Retina (tissue), 1 donor: ENCODE measurements at regions not wholly inside any gene's neighbourhood (a gene's known extent, or its start where the extent isn't known, plus 50 kb on each side); places are given as distances from the start of the nearest gene placed in this dataset.
"Not testable (repeated sequence)": the region's sequence is repeated elsewhere in the genome, so short reads cannot be mapped to it uniquely, and the experiment has no call there.

Source experiments
- DNase-seq: peaks from one replicate; pipeline ENCODE4 v3.0.0-alpha.2; 2016

DNA sequence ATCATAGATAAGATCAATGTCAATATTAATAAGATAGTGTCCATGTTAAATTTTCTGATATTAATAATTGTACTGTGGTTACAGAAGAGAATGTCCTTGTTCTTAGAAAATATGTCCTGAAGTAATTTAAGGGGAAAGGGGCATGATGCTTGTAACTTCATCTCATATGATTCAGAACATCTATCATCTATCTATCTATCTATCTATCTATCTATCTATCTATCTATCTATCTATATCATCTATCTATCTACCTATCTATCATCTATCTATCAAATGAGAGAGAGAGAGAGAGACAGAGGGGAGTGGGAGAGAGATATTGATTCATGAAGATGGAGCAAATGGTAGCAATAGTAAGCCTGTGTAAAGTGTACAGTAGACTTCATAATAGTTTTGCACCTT is 124.8 kb upstream of the FAT1 start:
- DNase-seq, result no peak

- DNase-seq, result no peak
Observed at GRCh38 chr4:186851291-186852072, 127.8 kb upstream of the FAT1 start.

DNA sequence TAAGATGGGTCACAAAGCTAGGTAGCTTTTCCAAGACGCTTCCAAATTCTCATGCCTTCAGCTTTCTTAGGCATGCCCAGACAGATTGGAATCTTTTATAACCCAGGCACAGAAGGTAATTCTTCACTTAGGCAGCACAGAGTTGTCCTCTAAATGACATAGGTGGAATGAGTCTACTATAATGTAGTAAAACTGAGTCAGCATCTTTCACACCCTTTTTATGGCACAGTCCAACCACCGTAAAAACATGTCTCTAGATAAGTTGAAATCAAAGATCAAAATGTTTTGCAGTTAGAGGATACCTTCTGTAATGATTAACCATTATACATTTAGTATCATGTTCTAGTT is 128.4 kb upstream of the FAT1 start:
- DNase-seq, result no peak

GRCh38 chr4:186852964-186853391 is 129.3 kb upstream of the FAT1 start:
- no peak for DNase-seq

- DNase-seq, result no peak
Observed at GRCh38 chr4:186854256-186854655, 130.6 kb upstream of the FAT1 start.

DNA sequence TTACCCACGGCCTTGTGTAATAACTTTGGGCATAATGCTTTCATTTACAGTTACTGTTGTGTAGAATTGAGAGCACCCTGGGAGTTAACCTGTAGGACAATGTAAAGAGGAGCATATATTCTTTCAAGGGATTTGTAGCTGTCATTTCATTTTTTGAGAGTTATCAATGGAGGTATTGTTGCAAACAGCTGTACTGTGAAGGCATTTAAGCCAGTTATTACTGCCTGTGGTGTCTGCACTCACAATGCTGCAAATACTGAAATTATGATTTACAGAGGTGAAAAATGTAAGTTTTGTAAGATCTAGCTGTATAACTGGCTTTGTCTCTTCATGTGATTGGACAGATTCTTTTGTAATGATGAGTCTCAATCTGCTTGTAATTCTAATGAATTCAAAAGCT is 131.5 kb upstream of the FAT1 start:
- no peak for DNase-seq

- no peak for DNase-seq
Observed at GRCh38 chr4:186857793-186858192, 134.1 kb upstream of the FAT1 start.

DNA sequence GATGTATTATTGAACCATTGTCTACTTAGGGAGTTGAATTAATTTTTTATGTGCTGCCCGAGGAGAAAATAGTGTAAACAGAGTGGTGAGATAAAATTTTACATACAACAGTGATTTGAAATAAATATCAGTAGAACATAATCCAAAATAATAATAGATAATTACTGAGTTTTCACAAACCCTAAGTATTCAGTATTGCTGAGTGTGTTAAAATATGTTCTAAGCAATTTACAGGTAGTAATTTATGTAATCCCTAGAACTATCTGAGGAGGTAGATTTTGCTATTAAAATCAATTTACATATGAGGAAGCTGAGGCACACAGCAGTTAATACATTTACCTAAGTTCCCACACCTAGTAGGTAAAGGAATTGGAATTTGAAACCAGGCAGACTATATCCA is 134.7 kb upstream of the FAT1 start:
- DNase-seq, result no peak

- no peak for DNase-seq
Observed at GRCh38 chr4:186859420-186859819, 135.8 kb upstream of the FAT1 start.

- no peak for DNase-seq
Observed at GRCh38 chr4:186861317-186861716, 137.7 kb upstream of the FAT1 start.

GRCh38 chr4:186871856-186872255 is 148.2 kb upstream of the FAT1 start:
- DNase-seq, result no peak

DNA sequence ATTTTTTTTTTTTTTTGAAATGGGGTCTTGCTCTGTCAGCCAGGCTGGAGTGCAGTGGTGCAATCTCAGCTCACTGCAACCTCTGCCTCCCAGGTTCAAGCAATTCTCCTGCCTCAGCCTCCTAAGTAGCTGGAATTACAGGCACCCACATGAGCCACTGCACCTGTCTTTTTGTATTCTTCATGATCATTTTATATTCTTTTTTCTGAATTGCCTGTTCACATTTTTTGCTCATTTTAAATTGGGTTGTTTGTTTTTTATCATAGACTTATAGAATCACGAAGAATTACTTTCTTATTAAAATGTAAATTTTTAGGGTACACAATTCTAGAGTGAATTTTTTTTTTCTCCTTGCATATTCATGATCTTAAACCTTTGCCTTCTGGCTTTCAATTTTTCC is 149.4 kb upstream of the FAT1 start:
- DNase-seq, result not testable (repeated sequence)

- no peak for DNase-seq
Observed at GRCh38 chr4:186875476-186875875, 151.8 kb upstream of the FAT1 start.

DNA sequence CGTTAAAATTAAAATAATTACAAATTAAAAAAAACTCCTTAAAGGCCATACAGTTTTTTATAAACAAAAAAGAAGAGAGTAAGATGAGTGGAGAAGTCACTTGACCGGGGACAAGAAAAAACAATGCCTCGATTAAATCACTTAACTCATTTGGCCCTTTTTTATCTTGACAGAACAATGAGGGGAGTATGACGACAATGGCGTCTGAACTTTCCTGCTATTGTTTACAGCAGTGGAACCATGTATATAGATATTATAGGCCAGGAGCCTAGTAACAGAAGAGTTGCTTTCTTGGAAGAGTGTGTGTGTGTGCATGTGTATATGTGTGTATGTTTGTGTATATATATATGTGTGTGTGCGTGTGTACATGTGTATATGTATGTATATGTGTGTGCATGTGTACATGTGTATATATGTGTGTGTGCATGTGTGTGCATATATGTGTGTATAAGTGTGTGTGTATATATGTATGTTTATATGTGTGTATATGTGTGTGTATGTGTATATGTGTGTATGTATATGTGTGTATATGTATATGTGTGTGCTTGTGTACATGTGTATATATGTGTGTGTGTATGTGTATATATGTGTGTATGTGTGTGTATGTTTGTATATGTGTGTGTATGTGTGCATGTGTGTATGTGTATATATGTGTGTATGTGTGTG is 153.4 kb upstream of the FAT1 start:
- no peak for DNase-seq

- no peak for DNase-seq
Observed at GRCh38 chr4:186878203-186878776, 154.6 kb upstream of the FAT1 start.

- DNase-seq, result no peak
Observed at GRCh38 chr4:186881521-186882220, 158.0 kb upstream of the FAT1 start.

GRCh38 chr4:186882293-186882692 is 158.6 kb upstream of the FAT1 start:
- no peak for DNase-seq

- no peak for DNase-seq
Observed at GRCh38 chr4:186885289-186885688, 161.6 kb upstream of the FAT1 start.

GRCh38 chr4:186886759-186887158 is 163.1 kb upstream of the FAT1 start:
- DNase-seq, result no peak

DNA sequence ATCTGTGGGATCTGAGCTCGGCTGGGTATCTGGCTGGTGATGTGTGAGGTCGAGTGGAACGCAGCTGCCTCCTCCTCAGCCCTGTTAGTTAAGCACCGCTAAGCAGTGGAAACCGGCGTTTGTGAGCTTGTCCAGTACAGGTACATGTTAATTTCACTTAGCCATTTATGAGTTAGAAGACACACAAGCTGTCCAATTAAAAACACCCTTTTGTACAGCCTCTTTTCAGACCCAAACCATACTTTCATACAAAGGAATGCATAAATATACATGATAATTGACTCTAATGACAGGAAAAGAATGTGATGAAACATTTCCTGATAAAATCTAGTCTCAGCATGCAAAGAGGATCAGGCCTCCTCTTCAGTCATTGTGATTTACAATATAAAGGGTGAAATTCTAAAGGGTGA is 163.6 kb upstream of the FAT1 start:
- DNase-seq, result peak; percentile 78

GRCh38 chr4:186887752-186888151 is 164.1 kb upstream of the FAT1 start:
- DNase-seq, result peak; percentile 50

- DNase-seq, result no peak
Observed at GRCh38 chr4:186889876-186890643, 166.4 kb upstream of the FAT1 start.
